ENCODE measurements at regions not wholly inside any gene's neighbourhood (a gene's known extent, or its start where the extent isn't known, plus 50 kb on each side); places are given as distances from the start of the nearest gene placed in this dataset.

DNA sequence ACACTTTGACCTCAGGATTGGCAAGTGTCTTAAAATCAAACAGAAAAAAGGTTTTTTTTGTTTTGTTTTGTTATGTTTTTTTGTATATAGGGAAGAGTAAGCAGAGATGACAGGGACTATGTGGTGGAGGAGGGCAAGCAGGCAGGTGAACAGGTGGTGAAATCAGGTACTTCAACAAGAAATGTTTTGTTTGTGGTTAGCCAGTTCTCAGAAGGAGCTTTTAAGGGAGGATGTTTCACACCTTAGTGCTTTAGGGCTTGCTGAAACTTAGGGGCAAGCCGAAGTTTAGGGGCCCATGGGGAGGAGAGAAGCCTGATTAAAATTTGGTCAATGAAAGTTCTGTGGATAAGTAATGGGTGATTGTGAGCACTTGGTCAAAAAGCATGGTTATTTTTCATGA lies 370.7 kb upstream of the SLCO3A1 start:
- no peaks in the 10 kb centered on the region for H3K9me3 ChIP-seq (replicated peaks; ENCODE audit: control insufficient read depth, insufficient read depth, low read length)
- DNase-seq (ENCODE audit: low read depth, low spot score) (no peak), ATAC-seq (peak; percentile 38), FAIRE-seq (no peak)
- SMC1A ChIA-PET (ENCODE audit: uncharacterized antibody, unreplicated experiment): interaction anchor here (0.9 kb wide), 1 partner anchor 18 kb away, joined by 3 read pairs; no protein-coding TSS in a partner anchor
- POLR2A ChIA-PET: no interaction called here
- CTCF ChIA-PET: no interaction called here
- H3K36me3 ChIP-seq (ENCODE audit: control insufficient read depth in 2 of 2, insufficient read depth in 2 of 2, low read length in 1 of 2): no peaks in the 10 kb centered on the region
- no peaks in the 10 kb centered on the region for H3K79me2 ChIP-seq (ENCODE audit: control insufficient read depth, insufficient read depth, low read length)
- no peaks in the 10 kb centered on the region for H4K20me1 ChIP-seq (ENCODE audit: control insufficient read depth, insufficient read depth)
- no peaks in the 10 kb centered on the region for H3K4me1 ChIP-seq (ENCODE audit: control insufficient read depth, insufficient read depth, low read length)
- H3K27me3 ChIP-seq (replicated peaks in 1 of 2; ENCODE audit: control insufficient read depth in 2 of 2, insufficient read depth in 2 of 2, low read length in 1 of 2): no peaks in the 10 kb centered on the region
- H2AFZ ChIP-seq (ENCODE audit: control insufficient read depth, low read depth, low read length): no peak overlapping the region
- no peak overlapping the region for H3K4me2 ChIP-seq (ENCODE audit: control insufficient read depth, insufficient read depth)
- H3K27ac ChIP-seq (ENCODE audit: control insufficient read depth, insufficient read depth): no peak overlapping the region
- 0% methylated on average over 1 of the region's 1 CpG for WGBS (ENCODE audit: insufficient coverage, insufficient replicate concordance, low lambda C conversion rate, missing lambda C conversion rate)
- BruUV-seq (replicated peaks): no TSS peak
- H3K9ac ChIP-seq (ENCODE audit: control insufficient read depth, insufficient read depth, low read length): no peak overlapping the region
- intact Hi-C loops (cut with micrococcal nuclease; ENCODE audit: unreplicated experiment): no loop called here
- RAD21 ChIA-PET (ENCODE audit: unreplicated experiment): no interaction called here
- in situ Hi-C loops (cut with MboI): no loop called here
- H3K4me3 ChIP-seq: no peak overlapping the region
- no peak for TF ChIP-seq TARDBP (IDR thresholded peaks at IDR 0.05; ENCODE audit: borderline replicate concordance)
- no peak for TF ChIP-seq TCF12 (IDR thresholded peaks at IDR 0.05; ENCODE audit: low read depth, low read length)

DNA sequence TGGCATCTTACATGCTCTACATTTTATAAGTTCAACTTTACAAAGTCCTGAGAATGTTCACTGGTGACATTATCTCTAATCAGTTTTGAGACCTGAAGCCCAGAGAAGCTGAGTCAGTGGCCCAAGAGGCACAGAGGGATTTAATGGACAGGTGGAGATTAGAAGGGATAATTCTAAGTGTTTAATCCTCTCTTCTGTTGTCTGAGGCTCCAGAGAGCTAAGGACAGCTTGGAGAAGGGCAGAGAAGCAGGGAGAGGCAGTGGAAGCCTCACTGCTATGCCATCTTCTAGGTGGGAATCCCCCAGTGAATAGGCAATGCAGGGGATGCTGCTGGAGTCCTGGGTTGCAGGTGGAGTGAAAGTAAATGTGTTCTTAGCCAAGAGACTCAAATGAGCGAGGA lies 369.4 kb upstream of the SLCO3A1 start:
- no peaks in the 10 kb centered on the region for H3K27me3 ChIP-seq (replicated peaks in 1 of 2; ENCODE audit: control insufficient read depth in 2 of 2, insufficient read depth in 2 of 2, low read length in 1 of 2)
- ChIA-PET SMC1A (ENCODE audit: uncharacterized antibody, unreplicated experiment) (no interaction called here), RAD21 (ENCODE audit: unreplicated experiment) (no interaction called here), POLR2A (no interaction called here), CTCF (no interaction called here)
- H3K79me2 ChIP-seq (ENCODE audit: control insufficient read depth, insufficient read depth, low read length): no peaks in the 10 kb centered on the region
- ATAC-seq (no peak), DNase-seq (ENCODE audit: low read depth, low spot score) (no peak), FAIRE-seq (no peak)
- H4K20me1 ChIP-seq (ENCODE audit: control insufficient read depth, insufficient read depth): no peaks in the 10 kb centered on the region
- BruUV-seq (replicated peaks): no TSS peak
- WGBS (ENCODE audit: insufficient coverage, insufficient replicate concordance, low lambda C conversion rate, missing lambda C conversion rate): 33% methylated on average over 1 of the region's 1 CpG
- no peak overlapping the region for H3K27ac ChIP-seq (ENCODE audit: control insufficient read depth, insufficient read depth)
- H3K4me2 ChIP-seq (ENCODE audit: control insufficient read depth, insufficient read depth): no peak overlapping the region
- H3K36me3 ChIP-seq (ENCODE audit: control insufficient read depth in 2 of 2, insufficient read depth in 2 of 2, low read length in 1 of 2): no peaks in the 10 kb centered on the region
- no peak overlapping the region for H2AFZ ChIP-seq (ENCODE audit: control insufficient read depth, low read depth, low read length)
- intact Hi-C loops (cut with micrococcal nuclease; ENCODE audit: unreplicated experiment) (no loop called here), in situ Hi-C loops (cut with MboI) (no loop called here)
- H3K9me3 ChIP-seq (replicated peaks; ENCODE audit: control insufficient read depth, insufficient read depth, low read length): no peaks in the 10 kb centered on the region
- no peak overlapping the region for H3K4me3 ChIP-seq
- no peak overlapping the region for H3K9ac ChIP-seq (ENCODE audit: control insufficient read depth, insufficient read depth, low read length)
- H3K4me1 ChIP-seq (ENCODE audit: control insufficient read depth, insufficient read depth, low read length): no peaks in the 10 kb centered on the region
- TF ChIP-seq SREBF1 (IDR thresholded peaks at IDR 0.05; ENCODE audit: low read length): no peak
- TF ChIP-seq, protein P1, sequence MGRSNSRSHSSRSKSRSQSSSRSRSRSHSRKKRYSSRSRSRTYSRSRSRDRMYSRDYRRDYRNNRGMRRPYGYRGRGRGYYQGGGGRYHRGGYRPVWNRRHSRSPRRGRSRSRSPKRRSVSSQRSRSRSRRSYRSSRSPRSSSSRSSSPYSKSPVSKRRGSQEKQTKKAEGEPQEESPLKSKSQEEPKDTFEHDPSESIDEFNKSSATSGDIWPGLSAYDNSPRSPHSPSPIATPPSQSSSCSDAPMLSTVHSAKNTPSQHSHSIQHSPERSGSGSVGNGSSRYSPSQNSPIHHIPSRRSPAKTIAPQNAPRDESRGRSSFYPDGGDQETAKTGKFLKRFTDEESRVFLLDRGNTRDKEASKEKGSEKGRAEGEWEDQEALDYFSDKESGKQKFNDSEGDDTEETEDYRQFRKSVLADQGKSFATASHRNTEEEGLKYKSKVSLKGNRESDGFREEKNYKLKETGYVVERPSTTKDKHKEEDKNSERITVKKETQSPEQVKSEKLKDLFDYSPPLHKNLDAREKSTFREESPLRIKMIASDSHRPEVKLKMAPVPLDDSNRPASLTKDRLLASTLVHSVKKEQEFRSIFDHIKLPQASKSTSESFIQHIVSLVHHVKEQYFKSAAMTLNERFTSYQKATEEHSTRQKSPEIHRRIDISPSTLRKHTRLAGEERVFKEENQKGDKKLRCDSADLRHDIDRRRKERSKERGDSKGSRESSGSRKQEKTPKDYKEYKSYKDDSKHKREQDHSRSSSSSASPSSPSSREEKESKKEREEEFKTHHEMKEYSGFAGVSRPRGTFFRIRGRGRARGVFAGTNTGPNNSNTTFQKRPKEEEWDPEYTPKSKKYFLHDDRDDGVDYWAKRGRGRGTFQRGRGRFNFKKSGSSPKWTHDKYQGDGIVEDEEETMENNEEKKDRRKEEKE (IDR thresholded peaks at IDR 0.05): no peak
- TF ChIP-seq, protein P2, sequence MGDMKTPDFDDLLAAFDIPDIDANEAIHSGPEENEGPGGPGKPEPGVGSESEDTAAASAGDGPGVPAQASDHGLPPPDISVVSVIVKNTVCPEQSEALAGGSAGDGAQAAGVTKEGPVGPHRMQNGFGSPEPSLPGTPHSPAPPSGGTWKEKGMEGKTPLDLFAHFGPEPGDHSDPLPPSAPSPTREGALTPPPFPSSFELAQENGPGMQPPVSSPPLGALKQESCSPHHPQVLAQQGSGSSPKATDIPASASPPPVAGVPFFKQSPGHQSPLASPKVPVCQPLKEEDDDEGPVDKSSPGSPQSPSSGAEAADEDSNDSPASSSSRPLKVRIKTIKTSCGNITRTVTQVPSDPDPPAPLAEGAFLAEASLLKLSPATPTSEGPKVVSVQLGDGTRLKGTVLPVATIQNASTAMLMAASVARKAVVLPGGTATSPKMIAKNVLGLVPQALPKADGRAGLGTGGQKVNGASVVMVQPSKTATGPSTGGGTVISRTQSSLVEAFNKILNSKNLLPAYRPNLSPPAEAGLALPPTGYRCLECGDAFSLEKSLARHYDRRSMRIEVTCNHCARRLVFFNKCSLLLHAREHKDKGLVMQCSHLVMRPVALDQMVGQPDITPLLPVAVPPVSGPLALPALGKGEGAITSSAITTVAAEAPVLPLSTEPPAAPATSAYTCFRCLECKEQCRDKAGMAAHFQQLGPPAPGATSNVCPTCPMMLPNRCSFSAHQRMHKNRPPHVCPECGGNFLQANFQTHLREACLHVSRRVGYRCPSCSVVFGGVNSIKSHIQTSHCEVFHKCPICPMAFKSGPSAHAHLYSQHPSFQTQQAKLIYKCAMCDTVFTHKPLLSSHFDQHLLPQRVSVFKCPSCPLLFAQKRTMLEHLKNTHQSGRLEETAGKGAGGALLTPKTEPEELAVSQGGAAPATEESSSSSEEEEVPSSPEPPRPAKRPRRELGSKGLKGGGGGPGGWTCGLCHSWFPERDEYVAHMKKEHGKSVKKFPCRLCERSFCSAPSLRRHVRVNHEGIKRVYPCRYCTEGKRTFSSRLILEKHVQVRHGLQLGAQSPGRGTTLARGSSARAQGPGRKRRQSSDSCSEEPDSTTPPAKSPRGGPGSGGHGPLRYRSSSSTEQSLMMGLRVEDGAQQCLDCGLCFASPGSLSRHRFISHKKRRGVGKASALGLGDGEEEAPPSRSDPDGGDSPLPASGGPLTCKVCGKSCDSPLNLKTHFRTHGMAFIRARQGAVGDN (IDR thresholded peaks at IDR 0.05): no peak
- TF ChIP-seq MEF2A (IDR thresholded peaks at IDR 0.05; ENCODE audit: insufficient read depth, low read depth, low read length): no peak
- TF ChIP-seq, protein P3, sequence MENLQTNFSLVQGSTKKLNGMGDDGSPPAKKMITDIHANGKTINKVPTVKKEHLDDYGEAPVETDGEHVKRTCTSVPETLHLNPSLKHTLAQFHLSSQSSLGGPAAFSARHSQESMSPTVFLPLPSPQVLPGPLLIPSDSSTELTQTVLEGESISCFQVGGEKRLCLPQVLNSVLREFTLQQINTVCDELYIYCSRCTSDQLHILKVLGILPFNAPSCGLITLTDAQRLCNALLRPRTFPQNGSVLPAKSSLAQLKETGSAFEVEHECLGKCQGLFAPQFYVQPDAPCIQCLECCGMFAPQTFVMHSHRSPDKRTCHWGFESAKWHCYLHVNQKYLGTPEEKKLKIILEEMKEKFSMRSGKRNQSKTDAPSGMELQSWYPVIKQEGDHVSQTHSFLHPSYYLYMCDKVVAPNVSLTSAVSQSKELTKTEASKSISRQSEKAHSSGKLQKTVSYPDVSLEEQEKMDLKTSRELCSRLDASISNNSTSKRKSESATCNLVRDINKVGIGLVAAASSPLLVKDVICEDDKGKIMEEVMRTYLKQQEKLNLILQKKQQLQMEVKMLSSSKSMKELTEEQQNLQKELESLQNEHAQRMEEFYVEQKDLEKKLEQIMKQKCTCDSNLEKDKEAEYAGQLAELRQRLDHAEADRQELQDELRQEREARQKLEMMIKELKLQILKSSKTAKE (IDR thresholded peaks at IDR 0.05; ENCODE audit: low read depth, poor library complexity, severe bottlenecking): no peak
